GM19372 (cell line): ENCODE measurements at regions not wholly inside any gene's neighbourhood (a gene's known extent, or its start where the extent isn't known, plus 50 kb on each side); places are given as distances from the start of the nearest gene placed in this dataset.
"Not testable (repeated sequence)": the region's sequence is repeated elsewhere in the genome, so short reads cannot be mapped to it uniquely, and the experiment has no call there.

Experiments used
- ATAC-seq: cut with Tn5 transposase; IDR thresholded peaks from one replicate; pipeline ENCODE4 v1.9.1; 2021; ENCODE audit warnings: mild to moderate bottlenecking, low read depth, moderate library complexity; ENCODE audit not compliant: unreplicated experiment

- no peak for ATAC-seq
Observed at GRCh38 chr10:9126728-9127127, 1072.2 kb downstream of the GATA3 start.

DNA sequence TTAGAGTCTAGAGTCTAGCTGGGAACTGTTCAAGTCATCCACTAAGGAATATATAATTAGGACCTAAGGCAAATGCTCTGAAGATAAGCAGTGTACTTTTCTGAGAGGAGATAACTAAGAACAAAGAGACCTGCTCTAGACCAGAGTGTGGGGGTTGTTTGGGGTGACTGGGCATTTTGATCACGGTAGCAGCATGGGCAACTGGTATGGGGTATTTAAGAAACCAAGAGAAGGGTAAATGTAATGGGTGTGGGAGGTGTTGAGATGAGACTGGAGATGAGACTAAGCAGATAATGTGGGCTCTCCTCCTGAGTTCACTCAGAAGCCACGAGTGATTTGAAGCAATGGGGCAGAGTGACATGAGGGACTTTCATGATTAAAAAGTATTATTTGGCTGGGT is 1082.9 kb downstream of the GATA3 start:
- ATAC-seq, result no peak

DNA sequence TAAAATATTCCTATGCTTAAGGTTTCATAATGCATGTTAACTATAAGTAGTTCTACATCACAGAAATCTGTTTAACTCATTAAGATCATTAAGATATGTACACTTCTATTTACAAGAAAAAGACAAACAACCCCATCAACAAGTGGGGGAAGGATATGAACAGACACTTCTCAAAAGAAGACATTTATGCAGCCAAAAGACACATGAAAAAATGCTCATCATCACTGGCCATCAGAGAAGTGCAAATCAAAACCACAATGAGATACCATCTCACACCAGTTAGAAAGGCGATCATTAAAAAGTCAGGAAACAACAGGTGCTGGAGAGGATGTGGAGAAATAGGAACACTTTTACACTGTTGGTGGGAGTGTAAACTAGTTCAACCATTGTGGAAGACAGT is 1084.3 kb downstream of the GATA3 start:
- ATAC-seq, result not testable (repeated sequence)

- no peak for ATAC-seq
Observed at GRCh38 chr10:9140373-9140772, 1085.9 kb downstream of the GATA3 start.

DNA sequence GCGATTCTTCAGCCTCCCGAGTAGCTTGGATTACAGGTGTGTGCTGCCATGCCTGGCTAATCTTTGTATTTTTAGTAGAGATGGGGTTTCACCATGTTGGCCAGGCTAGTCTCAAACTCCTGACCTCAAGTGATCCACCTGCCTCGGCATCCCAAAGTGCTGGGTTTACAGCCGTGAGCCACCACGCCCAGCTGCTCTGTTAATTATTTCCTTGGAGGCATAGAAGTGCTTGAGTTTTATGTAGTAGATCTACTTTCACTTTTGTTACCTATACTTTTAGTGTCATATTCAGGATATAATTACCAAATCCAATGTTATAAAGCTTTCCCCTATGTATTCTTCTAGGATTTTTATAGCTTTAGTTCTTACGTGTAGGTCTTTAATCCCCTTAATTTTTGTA is 1093.0 kb downstream of the GATA3 start:
- ATAC-seq, result no peak

DNA sequence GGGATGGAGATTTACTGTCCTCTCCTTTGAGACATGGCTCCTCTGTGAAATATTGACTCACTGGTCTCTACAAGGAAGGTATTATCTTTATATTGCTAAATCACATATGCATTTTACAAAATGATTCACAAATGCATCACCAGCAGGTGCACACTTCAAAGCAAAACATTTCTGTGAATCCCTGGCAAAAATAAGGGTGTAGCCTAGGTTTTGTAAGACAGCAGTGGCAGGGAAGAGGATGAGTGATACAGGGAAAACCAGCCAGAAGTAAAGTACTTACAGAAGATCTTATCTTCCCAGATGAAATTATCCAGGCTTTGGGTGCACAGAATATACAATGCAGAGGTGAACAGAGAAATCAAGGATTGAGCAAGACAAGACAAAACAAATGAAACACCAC is 1094.6 kb downstream of the GATA3 start:
- no peak for ATAC-seq

DNA sequence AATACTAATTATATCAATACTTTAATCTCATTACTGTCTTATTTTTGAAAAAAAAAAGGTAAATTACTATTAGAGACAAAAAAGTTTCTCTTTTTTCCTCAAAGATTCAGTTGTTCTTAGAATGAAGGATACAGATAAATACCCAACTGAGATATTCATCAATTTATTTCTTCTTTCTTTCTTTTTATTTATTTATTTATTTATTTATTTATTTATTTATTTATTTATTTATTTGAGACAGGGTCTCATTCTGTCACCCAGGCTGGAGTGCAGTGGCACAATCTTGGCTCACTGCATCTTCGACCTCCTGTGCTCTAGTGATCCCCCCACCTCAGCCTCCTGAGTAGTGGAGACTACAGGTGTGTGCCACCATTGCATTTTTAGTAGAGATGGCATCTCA is 1098.6 kb downstream of the GATA3 start:
- not testable (repeated sequence) for ATAC-seq

- no peak for ATAC-seq
Observed at GRCh38 chr10:9157656-9158055, 1103.2 kb downstream of the GATA3 start.

DNA sequence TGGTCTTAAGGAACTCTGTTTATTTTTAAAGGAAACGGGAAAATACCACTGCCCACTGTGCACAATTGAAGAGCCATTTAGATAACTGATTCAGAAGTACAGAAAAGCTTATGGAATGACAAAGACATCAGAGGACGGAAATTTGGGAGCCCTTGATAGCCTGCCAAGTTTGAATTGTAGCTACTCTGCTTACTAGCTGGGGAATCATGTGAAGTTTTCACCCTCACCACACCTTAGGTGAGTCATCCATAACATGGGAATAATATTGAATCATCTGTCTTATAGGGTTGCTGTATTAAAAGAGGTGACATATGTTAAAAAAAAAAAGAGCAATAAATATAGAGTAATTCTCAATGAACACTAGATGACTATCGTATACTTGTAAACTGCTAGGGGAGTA is 1104.2 kb downstream of the GATA3 start:
- ATAC-seq, result no peak

- no peak for ATAC-seq
Observed at GRCh38 chr10:9160275-9160674, 1105.8 kb downstream of the GATA3 start.

DNA sequence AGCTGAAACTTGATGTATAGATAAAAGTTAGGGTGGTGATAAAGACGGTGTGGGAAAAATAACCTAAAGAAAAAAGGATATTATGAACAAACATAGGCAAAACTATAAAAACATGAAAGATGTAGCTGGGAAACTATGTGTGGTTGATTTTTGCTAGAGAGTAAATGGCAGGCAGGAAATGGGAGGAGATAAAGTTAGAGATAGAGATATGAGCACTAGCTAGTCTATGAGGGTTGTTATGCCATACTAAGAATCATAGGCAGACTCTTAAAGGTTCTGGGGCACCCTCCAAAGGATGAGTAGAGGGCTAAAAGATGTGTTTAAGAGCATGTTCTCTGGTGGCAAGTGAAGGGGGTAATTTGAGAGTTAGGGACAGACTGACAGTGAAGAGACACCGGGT is 1109.2 kb downstream of the GATA3 start:
- no peak for ATAC-seq

GRCh38 chr10:9166770-9167169 is 1112.3 kb downstream of the GATA3 start:
- no peak for ATAC-seq

DNA sequence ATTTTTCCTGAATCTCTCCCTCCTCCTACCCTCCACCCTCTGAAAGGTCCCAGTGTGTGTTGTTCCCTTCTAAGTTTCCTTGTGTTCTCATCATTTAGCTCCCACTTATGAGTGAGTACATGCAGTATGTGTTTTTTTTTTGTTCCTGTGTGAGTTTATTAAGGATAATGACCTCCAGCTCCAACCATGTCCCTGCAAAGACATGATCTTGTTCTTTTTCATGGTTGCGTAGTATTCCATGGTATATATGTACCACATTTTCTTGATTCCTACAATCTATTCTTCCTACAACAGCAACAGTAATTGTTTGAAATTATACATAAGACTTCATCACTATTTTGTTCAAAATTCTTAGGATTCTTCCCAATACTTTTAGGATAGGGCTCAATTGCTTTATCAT is 1117.8 kb downstream of the GATA3 start:
- no peak for ATAC-seq

DNA sequence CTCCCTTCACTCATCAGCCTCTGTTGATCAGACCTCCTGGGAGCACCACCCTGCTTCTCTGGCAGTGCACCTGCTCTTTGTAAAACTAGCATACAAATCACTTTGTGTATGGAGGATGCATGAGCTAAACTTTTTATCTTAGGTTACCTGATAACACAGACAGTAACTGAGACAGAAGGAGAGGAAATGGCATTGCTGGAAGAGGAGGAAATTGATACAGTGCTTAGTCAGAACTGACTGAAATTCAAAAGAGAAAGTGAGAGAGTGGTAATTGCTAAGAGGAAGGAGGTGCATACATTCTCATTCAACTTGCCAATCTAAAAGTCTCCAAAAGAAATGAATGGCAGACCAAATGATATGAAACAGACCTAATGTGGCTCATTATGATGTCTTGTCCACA is 1120.7 kb downstream of the GATA3 start:
- no peak for ATAC-seq

DNA sequence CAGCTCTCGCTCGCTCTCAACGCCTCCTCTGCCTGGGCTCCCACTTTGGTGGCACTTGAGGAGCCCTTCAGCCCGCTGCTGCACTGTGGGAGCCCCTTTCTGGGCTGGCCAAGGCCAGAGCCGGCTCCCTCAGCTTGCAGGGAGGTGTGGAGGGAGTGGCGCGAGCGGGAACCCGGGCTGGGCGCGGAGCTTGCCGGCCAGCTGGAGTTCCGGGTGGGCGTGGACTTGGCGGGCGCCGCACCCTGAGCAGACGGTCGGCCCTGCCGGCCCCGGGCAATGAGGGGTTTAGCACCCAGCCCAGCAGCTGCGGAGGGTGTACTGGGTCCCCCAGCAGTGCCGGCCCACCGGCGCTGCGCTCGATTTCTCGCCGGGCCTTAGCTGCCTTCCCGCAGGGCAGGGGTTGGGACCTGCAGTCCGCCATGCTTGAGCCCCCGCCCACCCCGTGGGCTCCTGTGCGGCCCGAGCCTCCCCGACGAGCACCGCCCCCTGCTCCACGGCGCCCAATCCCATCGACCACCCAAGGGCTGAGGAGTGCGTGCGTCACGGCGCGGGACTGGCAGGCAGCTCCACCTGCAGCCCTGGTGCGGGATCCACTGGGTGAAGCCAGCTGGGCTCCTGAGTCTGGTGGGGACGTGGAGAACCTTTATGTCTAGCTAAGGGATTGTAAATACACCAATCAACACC is 1128.9 kb downstream of the GATA3 start:
- not testable (repeated sequence) for ATAC-seq

GRCh38 chr10:9188022-9188810 is 1133.7 kb downstream of the GATA3 start:
- no peak for ATAC-seq

- no peak for ATAC-seq
Observed at GRCh38 chr10:9189448-9189847, 1135.0 kb downstream of the GATA3 start.

- no peak for ATAC-seq
Observed at GRCh38 chr10:9193120-9193519, 1138.6 kb downstream of the GATA3 start.

DNA sequence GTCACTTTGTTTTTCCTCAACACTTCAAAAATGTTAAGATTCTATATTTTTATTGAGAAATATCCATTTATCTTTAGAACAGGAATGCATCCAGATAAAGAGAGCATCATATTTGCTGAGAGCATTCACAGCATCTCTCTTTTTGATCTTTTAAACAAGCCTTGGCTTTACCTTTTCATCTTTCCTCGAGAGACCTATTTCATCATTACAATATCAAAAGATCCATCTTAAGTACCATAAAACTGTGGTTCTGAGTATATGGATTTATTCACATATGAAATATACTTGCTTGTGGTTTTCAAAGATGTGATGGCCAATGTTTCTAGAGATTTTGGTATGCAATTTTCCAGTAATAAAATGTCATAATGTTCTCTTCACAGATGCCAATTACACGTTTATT is 1140.9 kb downstream of the GATA3 start:
- no peak for ATAC-seq

DNA sequence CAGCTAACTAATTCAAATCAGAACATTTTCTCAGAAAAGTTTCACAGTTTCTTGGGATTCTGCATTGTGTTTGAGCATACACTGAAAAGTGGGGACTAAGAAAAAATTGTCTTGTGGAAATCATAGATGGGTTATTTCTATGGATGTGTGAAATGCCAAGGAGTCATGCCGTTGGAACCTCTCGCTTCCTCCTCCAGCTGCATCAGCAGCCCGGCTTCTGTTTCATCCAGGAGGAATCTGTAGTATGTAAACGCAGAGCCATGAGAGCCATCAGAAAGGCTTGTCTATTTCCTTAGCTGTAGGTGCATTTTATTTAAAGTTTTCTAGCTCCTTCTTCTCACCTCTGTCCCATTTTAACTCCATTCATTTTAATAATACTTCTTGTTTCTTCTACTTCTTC is 1144.1 kb downstream of the GATA3 start:
- ATAC-seq, result no peak

GRCh38 chr10:9205558-9205957 is 1151.1 kb downstream of the GATA3 start:
- ATAC-seq, result no peak
